ENCODE measurements at regions not wholly inside any gene's neighbourhood (a gene's known extent, or its start where the extent isn't known, plus 50 kb on each side); places are given as distances from the start of the nearest gene placed in this dataset.

DNA sequence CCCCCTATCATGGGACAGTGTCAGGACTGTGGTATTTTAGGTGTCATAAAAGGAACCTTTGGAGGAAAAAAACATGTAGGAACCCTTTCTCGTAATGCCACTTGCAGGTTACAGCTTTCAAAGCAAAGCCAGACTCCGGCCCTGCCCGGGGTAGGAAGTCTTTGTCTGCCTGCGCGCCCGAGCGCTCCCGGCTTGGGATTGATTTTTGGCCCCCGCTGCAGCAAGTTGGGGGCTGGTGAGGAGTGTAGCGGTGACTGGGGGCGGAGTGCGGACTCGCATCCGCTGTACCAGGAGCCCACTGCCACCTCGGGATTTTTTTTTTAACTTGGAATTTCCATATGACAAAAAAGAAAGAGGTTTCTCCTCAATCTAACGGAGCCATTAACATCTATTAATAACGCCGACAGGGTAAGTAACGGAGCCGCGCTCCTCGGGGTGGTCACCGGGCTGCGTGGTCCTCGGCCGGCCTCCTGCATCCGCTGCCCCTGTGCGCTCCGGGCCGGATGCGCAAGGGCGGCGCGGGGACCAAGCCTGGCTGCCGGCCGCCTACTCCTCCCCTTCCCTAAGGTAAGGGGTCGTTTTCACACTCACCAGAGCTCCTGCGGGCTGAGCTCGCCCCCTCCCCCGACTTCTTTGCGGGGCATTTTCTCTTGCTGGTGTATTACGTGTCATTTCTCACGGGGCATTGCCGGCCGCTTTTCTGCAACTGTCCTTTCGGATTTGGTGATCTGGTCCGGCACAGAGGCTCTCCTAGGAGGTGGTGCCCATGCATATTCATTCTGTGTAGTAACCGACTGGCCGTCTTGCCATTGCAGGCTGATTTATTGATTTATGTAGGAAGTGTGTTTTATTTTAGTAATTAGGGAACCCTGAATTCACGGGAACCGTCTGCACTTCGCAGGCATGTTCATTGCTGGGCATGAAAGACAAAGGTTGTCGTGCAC lies 219.8 kb upstream of the TOPAZ1 start:
- DNase-seq (ENCODE audit: low read depth): no peak

DNA sequence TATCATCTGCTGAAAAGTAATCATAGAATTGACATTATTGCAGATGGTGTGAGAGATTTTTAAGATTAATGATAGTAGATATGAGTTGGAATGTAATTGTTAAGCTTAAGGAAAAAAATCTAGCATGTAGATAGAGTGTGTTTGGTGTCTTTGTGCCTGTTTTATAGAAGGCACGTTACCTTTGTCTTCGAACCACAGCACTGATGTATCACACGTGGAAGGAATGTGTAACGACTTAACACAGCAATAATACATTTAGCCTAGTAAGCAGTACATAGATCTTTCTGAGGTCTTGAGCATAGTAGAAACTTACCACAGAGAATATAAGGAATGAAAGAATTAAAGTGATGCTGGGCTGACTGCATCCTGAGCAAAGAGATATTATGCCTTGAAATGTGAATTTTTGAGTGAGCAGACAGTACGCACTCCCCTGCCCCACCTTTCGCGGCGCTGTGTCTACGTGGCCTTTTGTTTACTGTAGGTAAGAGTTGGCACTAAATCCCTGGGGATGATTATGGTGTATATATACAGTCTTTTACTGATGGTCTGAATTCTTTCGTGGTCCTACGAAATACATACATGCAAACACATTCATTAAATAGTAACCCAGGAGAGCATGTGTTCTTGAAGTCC lies 217.6 kb upstream of the TOPAZ1 start:
- DNase-seq (ENCODE audit: low read depth): no peak

DNA sequence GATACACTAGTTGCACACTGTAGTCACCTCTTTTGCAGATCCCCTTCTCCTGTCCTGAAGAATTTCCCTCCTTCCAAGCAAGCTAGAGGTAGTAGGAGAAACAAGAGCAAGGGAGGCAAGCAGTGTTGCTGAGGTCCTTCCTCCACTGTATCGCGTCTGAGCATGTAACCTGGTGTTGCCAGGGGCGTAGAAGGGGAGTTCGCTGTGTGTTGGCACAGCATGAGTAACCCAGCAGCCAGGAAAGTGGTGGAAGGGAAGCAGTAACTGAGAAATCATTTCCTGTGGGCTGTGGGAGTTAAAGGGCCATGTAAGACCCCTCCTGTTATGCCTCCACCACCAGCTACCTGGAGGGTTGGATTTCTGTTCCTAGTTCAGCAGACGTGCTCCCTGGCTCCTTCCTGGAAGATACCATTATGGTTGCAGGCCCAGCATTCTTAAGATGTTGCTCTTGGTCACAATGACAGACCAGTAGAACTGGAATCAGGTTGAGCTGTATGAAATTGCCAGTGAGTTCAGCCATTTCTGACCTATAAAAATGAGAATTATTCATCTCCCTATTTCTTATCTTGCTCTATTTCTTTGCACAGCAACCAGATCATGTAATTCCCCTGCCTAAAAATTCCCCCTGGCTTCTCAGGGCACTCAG lies 215.3 kb upstream of the TOPAZ1 start:
- DNase-seq (ENCODE audit: low read depth): no peak

DNA sequence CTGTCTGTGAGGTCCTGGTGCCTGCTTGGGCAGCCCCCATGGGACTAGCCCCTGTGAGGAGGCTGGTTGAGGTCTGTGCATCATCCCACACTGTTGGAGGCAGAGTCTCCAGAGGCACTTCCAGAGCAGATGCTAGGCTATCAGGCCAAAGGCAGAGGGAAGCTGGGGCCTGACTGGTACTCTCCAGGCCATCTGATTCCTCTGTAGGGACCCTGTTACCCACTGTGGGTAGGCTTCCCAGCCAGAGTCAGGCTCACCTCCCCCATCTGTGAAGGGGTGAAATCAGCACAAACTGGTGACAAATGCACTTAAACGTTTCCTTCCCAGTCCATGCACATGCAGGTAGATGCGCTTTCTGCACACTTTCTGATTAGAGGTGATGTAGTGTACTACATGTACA lies 212.6 kb upstream of the TOPAZ1 start:
- no peak for DNase-seq (ENCODE audit: low read depth)

DNA sequence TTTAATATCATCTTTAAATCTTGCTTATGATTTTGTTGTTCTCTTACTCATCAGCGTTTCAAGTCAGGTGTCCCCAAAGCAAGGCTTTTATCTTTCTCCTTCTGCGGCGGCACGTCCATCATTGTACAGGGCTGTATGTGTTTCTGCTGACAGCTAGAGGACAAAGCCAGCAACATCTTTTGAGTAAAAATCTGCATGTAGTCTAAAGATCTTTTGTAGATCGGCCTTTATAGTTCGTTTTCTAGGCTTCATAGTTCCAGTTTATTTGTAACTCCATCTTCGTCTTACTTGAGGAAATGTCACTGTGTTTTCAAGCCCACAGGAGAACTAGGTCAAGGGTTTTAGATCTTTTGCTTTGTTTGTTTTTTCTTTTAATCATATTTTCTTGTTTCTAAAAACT lies 211.4 kb upstream of the TOPAZ1 start:
- DNase-seq (ENCODE audit: low read depth): no peak

DNA sequence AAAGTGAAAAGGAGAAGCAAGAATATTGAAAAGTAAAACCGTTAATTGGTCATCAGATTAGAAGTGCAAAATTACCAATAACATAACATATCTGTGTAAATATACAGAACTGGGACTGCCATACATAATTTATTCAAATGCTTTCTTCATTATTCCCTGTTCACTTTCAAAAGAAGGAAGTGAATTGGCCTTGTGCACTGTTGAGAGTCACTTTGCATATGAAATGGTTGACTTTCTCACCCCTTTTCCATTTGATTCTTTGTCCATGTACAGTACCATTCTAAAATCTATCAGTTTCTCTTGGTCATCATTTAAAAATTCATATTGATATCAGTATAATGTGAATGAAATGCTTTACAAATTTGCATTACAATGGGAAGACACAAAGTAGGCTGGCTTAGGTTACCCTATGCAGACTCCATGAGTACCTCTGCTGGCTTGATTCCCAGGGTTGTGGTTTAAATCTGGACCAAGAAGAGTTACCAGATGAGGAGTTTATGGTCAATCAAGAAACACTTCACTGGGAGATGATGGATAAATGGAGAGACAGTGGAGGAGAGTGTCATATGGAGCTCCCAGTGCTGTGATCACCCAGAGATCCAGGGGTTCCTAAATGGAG lies 210.9 kb upstream of the TOPAZ1 start:
- no peak for DNase-seq (ENCODE audit: low read depth)

DNA sequence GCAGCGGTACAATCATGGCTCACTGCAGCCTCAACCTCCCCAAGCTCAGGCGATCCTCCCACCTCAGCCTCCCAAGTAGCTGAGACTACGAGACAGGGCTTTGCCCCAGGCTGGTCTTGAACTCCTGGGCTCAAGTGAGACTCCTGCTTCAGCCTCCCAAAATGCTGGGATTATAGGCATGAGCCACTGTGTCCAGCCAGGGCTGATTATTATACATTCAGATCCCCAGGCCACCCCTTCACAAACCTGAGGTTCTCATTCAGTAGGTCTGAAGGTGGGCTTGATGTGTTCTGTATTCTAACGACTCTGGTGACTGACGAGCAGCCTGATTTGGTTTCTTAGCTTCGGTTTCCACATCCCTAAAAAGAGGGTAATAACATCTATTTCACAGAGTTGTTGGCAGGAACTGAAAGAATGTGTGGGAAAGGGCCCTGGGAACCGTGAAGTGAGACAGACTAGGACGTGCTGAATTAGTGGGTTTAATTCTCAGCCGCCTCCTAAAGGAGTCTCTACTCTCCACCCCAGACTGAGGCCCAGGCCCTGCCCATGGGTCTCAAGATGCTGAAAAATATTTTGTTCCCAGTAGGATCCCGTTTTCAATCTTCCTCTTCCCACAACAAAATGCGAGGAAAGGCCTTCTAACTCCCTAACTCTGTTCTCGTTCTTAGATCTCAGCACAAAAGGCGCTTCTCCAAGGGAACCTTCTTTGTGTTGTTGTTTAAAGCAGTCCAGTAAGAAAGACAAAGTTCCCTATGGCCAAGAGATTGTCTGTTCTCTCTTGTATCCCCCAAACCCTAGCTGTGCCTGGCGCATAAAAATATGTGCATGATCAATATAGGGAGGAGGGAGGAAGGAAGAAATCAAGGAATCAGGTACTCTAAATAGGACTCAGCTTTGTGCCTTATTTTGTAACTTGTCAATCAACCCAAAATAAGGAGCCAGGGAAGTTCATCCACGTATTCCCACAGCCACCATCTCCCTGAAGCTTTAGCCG lies 210.0 kb upstream of the TOPAZ1 start:
- DNase-seq (ENCODE audit: low read depth): no peak

DNA sequence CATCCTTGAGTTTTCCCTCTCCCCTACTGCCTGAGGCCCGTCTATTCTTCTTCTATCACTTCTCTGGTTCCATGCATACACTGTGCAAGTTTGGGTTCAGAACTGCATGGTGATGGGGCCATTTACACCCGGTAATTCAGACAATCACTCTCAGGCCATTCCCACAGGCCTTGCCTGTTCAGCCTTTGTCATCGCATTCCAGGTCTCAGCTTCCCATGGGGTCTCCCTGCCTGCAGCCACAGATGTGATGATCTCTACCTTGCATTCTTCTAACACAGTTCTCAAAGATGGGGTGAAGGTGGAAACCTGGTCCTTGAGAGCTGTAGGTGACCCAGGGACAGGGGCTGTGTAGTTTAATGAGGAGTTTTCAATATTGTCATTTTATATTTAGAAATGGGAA lies 209.2 kb upstream of the TOPAZ1 start:
- DNase-seq (ENCODE audit: low read depth): no peak

DNA sequence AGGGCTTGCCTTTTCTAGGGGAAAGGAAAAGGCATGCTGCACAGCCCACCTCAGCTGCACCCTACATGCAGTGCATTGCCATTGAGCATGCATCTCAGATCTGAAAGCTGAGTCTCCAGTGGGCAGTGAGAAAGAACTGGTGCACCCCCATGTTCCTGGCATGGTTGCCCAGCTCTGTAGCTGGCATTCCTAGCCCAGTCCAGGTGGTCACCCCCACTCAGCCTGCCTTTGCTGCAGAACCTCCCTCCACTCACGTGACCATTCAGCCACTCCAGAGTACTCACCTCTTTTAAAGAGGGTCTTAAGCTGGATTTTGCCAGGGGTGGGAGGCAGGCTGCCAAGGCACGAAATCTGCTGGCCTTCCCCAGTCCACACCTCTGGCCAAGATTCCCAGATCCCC lies 208.6 kb upstream of the TOPAZ1 start:
- DNase-seq (ENCODE audit: low read depth): no peak

DNA sequence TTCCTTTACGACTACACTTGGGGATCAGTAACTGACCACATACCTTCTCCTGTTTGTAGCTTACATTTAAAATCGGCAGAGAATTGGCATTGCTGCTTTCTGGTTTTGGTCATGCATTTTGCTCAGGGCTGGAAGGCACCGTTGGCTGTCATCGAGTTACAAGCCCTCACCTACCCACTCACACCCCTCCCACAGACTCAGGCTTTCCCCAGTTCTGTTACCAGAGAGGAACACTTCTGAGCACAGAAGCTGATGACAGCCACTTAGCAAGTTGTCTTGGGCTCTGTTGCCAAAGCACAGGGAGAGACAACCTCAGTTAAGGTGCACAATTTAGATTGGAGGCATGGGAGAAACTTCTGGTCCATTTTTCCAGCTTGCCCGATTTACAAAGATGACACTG lies 204.8 kb upstream of the TOPAZ1 start:
- no peak for DNase-seq (ENCODE audit: low read depth)

DNA sequence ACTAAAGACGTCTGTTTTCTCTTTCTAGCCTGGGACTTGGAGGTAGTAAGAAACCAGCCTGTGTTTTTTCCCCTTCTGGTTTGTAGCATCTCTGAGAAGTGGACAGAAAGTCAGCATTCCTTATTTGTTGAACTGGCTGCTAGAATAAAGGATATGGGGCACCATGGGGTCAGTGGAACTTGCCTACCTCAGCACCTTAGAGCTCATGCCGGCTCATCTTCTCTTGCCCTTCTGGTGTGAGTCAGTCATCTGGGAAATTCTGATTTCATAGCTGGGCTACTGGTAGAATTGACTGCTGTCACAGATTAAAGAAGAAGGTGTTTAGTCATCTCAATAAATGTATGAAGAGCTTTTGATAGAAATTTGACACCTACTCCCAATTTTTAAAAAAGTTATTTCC lies 202.7 kb upstream of the TOPAZ1 start:
- DNase-seq (ENCODE audit: low read depth): no peak

DNA sequence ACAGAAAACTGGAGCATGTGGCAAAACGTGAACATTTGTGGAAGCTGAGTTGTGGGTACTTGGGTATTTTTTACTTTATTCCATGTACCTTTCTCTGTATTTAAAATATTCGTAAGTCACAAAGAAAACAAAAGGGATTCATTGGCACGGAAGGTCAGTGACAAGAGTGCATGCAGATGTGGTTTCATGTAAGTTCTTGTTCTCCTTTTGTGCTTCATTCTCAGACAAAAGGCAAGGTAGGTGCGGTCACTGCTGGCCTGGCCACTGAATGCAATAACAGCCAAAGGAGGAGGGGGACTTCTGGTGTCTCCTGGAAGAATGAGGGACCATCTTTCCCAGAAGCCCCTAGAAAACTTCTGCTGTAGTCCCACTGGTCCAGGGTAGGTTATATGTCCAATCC lies 200.0 kb upstream of the TOPAZ1 start:
- no peak for DNase-seq (ENCODE audit: low read depth)

DNA sequence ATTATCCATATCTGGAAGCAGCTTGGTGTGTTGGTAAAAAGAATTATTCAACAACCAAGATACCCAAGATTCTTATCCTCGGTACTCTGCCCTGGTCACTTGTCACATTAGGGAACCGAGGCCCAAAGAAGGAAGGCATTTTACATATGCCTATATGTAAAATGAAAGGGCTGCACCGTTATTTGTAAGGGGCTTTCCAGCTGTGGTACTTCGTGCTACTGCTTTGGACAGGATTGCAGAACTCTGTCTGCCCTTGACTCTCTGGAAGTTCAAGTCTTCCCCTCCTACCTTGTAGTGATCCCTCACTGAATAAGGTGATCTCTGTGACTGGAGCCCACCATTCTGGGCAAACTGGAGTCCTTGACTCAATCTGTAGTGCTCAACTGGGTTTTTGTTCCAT lies 198.9 kb upstream of the TOPAZ1 start:
- no peak for DNase-seq (ENCODE audit: low read depth)

DNA sequence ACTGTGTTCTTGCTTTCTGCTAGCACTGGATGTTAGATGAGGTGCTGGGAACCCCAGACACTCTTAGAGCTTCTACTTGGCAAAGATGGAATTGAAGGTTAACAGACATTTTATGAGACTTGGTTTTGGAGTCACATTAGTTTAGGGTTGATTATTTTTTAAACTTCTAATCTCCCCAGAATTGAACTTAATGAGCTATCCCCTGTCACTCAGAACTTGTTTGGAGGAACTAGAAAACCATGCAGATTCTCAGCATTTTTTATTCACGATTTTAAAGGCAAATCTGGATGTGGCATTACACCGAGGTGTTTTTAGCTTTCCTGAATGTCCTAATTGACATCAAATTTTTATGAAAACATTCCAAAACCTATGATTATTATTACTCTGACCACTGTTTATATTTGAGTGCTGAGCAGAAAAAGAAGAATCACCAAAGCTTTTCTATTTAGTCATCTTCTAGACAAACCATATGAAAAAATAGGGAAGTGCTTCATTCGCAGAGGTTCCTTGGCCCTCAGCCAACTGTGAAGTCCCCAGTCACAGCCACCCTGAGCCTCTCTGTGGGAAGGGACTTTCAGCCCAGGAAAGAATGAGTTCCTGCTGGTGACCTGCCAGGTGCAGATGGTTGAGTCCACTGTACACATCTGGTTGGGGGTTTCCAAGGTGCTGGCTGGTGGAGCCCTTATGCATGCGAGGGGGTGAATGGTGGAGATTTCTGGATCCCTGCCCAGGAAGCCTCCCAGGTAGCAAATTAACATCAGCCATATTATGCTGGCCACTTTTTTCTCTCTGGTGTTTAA lies 196.0 kb upstream of the TOPAZ1 start:
- no peak for DNase-seq (ENCODE audit: low read depth)

DNA sequence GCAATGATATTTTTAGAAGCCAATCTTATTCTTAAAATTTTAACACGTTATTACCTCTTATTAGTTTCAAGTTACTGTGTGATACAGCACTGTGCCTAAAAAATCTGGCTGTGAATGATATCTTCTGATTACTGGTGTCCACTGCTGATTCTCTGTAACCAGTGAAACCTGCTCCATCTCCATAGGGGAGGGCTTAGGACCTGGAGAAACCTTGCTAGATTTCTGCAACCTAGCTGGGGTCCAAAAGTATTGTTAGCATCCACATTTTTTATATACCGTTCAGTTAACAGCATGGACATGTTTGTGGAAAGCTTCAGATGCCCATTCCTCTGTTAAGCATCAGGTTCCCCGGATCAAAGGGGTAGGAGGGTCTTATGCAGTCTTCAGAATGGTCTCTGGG lies 193.9 kb upstream of the TOPAZ1 start:
- DNase-seq (ENCODE audit: low read depth): no peak

DNA sequence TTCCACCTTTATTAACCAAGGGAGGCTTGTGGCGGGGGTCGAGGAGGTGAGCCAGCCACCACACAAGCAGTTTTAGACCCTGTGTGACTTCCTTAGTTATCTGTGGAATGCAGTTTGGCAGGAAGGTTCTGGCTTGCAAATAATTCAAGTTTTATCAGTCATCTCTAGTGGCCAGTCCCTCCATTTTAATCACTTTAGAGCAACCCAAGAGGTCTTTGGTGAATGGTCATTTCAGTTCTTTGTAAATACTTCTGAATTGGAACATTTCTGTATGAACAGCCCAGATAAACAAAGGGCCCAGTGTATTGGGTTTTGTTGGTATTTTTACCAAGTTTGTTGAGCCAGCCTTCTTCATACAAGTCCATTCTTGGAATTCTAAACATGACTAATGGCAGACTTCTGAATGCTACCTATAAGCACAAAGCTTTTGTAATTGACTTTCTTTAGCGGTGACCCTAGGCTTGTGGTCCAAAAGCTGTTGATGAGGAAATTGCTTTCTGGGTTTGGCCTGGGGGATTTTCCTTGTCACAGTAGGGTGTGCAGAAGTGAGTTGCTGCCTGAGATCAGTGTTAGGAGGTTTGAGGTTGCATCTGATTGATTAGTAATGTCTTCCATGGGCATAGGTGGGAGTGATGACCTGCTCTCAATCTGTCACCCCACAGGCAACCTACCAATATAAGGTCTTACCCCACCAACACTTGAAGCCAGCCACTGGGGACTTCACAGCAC lies 193.3 kb upstream of the TOPAZ1 start:
- DNase-seq (ENCODE audit: low read depth): no peak

DNA sequence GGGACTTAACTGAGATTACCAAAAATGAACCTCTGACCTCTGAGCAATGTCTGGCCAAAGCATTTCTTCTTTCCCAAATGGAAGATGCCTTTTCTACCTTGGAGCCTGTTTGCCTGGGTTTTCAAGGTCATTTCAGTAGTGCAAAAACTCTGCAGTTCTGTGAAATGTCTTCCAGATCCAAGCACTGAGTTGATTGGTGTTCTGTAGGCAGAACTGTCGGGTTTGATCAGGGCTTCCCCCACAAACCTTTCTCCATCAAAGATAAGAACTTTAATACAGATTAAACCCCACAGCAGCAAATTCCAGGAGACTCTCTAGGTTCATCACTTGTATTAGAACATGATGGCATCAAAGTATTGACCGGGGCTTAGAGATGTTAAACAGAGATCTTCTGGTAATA lies 192.7 kb upstream of the TOPAZ1 start:
- DNase-seq (ENCODE audit: low read depth): no peak

DNA sequence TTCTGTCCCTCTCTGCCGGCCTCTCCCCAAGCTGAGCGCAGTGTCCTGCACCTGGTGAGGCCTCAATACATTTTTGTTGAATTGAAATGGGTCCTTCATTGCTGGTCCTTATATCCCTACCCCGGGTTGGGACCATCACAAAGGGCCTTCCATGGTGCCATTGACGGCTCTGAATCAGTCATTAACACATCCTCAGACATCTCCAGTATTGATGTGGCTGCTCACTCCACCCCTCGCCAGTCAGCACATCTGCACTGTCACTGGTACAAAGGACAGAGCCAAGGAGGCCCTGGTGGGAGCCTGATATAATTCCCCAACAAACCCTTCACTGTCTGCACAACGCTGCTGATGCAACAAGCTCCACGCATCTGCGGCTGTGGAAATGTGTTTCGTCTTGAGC lies 191.6 kb upstream of the TOPAZ1 start:
- DNase-seq (ENCODE audit: low read depth): no peak

DNA sequence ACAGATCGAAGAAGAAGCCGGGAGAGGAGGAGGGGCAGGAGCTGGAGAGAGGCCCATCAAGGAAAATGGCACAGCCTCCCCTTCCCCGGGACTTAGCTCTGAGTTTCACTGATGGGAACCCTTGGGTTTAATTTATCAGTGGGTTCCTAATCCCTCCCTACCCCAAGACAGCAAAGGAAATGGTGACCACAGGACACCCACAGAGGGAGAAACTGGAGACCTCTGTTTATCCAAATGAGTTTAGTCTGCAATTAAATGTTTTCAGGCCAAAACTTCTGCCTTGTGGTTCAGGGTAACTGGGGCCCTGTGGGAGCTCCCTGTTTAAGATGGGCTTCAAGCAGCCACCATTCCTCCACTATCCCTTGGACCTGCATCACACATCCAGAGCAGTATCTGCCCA lies 190.8 kb upstream of the TOPAZ1 start:
- DNase-seq (ENCODE audit: low read depth): no peak

DNA sequence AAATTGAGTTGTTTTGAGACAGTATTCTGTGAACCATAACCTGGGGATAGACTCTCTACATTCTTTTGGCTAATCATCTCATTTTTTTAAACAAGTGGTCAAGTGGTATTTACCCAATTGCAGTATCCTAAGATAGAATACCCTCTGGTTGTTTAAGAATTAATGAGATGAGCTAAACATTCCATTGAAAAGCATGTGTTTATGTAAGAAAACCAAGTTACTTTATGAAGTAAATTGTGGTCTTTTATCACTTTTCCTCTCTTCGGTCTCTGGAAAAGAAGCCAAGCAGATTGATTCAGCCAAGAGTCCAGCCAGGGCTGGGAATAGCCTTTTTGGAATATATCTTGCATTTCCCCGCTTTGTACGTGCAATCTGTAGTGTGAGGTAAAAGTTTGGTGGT lies 185.7 kb upstream of the TOPAZ1 start:
- DNase-seq (ENCODE audit: low read depth): no peak
